ENCODE measurements at regions not wholly inside any gene's neighbourhood (a gene's known extent, or its start where the extent isn't known, plus 50 kb on each side); places are given as distances from the start of the nearest gene placed in this dataset.
A peak's percentile ranks its signal among the peaks of the same experiment; 100 is the strongest.
"Not testable (repeated sequence)": the region's sequence is repeated elsewhere in the genome, so short reads cannot be mapped to it uniquely, and the experiment has no call there.

DNA sequence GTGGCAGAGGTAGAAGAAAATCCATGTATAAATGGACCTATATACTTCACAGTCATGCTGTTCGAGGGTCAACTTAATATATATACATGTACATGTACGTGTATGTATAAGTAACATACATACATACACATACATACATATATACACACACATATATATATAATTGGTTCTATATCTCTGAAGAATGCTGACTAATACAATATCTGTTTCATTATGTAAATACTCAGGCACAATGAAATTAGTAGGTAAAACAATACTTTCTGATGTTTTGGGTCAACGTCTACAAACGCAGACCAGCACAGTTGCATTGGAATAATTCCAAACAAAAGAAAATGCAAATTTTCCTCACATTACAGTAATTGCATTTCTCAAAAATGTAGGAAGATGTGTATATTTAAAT, 202.7 kb upstream of the DAAM1 start:
- DNase-seq, result no peak

DNA sequence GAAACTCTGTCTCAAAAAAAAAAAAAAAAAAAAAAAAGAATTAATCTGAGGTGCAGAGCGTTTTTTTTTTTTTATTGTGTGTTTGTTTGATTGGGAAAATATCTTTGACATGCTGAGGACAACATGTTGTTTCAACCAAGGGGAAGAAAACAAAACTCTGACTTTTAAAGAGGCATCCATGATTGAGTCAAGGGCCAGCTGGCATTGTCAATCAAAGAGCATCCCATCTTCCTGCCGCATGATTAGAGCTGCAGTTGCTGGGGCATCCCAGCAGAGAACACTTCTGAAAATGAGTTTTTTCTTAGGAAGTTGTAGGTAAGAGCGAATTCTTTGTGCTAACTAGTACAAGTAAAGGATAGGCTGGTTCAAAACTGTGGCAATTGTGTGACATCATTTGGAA, 200.9 kb upstream of the DAAM1 start:
- DNase-seq, result no peak

DNA sequence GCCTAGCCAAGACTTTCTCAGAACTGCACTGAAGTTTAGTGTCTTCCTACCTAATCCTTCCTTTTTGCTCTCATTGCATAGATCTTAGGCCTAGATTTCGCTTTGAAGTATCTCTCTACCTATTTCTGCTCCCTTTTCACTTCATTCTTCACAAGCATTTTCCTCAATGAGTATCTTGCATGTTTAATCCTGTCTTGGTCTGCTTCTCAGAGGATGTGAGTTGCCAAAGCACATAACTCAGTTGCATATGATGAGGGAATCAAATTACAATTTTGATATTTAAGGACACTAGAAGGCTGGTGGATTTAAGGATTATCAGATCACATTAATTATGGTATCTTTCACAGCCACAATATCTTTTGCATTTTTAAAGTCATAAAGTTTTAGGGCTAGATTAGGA, 195.5 kb upstream of the DAAM1 start:
- DNase-seq, result no peak

DNA sequence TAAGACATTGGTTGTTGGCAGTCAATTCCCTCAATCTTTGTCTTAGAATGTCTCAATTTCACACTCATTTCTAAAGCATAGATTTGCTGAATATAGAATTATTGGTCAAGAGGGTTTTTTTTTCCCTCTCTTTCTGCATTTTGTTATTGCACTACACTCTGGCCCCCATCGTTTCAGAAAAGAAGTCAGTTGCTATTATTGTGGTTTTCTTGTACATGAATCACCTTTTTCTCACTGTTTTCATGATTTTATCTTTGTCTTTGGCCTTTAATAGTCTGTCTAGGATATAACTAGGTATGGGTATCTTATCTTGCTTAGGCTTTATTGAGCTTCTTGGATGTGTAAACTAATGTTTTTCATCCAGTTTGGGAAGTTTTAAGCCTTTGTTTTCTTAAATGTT, 194.3 kb upstream of the DAAM1 start:
- no peak for DNase-seq

DNA sequence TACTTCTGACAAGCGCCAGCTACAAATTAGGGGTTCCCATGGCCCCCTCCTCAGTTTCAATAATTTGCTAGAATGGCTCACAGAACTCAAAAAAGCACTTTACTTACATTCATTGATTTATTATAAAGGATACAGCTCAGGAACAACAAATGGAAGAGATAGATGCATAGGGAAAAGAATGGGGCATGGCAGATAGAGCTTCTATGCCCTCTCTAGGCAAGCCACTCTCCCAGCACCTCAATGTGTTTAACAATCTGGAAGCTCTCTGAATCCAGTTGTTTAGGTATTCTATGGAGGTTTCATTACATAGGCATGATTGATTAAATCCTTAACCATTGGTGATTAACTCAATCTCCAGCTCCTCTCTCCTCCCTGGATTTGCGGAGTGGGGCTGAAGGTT, 184.5 kb upstream of the DAAM1 start:
- DNase-seq, result no peak

DNA sequence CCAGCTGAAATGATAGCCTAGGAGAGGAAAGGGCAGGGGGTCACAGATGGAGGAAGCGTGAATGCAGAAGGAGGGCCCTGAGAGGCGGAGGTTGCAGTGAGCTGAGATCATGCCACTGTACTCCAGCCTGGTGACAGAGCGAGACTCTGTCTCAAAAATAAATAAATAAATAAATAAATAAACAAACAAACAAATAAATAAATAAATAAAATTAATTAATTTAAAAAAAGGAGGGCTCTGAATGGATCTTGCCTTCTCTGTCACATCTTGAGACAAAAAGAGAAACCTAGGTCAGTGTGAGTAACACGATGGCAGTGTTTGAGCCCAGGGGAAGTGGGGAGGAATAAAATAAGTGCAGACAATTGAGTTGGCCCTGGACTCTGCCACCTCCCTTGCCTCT, 182.3 kb upstream of the DAAM1 start:
- DNase-seq, result not testable (repeated sequence)

DNA sequence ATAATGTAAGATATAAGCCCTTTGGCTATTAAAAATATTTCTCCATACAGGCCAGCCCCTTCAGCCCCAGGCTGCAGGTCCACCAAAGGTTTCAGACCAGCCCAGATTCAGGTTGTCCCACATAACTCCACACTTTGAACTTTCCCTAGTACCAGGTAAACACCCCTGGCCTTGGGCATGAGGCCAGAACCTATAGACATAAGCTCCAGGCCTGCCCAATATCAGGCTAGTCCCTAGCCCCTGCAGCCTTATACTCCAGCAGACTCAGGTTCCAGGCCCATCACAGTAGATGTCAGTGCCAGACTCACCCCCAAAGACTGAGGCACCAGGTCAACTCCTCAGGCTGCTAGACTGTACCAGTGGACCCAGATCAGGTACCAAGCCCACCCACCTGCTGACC, 178.5 kb upstream of the DAAM1 start:
- no peak for DNase-seq

DNA sequence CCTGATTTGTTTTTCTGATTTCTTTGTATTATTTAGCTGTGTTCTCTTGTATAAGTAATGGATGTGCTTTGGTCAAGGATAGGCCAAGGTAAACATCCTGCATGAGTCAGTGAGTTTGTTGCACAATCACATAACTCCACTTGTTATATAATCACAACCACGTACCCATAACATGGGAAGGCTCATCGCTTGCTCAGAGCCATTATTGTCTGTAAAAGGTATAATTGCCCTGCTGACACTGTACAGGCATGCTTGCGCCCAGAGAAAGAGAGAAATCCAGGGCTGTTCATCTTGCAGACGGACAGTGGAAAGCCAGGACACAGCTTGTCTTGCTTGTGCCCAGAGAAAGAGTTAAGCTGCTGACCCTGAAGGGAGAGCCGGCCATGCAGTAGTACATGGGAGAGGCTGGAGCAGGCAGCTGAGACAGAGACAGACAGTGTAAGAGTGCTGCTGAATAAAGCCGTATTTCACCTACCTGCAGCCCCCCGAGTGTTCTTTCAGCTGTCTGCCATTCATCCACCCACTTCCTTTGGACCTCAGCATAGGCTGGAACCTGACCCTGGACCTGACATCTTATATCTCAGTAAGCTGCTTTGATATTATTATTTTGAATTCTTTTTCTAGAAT, 174.7 kb upstream of the DAAM1 start:
- no peak for DNase-seq

DNA sequence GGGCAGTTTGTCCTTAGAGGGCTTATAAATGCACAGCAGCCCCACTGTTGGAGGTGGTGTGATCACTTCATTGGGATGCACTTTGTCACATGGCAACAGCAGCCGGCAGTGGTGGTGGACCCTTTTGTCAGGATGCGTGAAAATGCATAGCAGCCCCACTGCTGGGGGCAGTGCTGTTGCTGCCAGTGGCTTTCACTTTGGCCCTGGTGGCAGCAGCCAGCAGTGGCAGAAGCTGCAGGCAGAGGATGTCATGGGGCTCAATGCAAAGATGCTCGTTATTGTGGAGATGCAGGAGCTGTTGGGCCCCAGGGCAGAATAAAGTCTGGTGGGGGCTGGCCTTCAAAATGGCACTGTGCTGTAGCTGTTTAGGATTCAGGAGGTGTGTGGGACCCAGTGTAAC, 173.0 kb upstream of the DAAM1 start:
- no peak for DNase-seq

DNA sequence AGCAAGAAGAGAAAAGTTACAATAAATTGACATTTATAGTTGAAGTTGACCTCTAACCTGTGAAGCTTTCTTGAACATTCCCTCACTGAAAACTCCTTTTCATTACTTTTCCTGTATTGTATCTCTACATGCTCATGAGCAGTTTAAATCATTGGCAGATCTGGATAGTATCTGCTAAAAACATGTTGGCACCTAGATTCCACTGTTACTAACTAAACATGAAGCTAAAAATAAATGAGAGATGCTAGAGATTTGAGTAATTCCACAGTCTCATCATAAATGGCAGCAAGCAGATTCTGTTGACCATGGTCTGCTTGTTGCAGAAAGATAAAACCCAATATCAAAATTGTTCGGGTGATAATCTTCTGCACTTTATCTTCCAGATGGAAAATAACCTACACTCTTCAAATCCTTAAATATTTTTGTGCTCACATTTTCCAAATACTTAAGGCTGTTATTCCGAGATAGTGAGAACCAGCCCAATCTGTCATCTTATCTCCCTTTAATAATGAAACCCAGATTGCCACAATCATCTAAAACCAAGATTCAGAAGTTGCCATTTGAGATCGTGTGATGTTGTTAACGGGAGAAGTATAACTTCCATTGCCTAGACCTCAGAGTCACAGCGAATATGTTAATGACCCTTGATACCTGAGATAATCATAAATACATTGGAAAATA, 171.0 kb upstream of the DAAM1 start:
- DNase-seq, result no peak

DNA sequence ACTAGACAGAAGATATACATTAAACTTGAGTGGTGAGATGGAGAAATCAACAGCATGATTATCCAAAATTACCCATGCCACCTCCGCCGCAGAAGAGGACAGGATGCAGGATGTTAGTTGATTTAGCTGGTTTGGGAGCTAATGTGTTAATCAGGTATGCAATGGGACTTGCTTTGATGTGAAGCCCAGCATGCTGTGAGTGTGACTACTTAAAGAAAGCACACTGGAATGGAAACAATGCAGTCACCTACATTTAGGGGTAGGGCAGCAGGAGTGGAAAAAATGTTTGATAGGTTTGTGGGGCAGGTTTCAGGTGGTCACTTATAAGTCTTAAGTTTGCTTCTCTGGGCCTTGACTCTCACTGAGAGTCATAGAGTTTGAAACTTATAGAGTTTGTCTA, 170.0 kb upstream of the DAAM1 start:
- DNase-seq, result no peak

DNA sequence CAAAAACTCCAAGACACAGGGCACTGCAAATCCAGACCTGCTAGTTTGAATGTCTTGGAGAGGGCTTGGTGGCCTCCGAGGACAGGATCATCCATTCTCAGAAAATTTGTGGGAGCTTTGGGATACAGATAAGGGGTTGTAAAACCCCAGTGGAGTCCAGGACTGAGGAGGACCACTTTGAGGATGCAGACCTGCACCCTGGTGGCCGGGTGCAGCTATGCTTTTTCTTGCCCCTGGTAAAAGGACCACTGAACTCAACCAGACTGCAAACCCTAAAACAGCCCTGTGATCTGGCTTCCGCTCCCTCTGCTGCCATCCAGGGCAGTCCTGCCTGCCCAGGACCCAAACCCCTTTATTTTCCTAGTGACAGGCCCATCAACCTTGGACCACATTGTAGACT, 169.5 kb upstream of the DAAM1 start:
- DNase-seq, result no peak

DNA sequence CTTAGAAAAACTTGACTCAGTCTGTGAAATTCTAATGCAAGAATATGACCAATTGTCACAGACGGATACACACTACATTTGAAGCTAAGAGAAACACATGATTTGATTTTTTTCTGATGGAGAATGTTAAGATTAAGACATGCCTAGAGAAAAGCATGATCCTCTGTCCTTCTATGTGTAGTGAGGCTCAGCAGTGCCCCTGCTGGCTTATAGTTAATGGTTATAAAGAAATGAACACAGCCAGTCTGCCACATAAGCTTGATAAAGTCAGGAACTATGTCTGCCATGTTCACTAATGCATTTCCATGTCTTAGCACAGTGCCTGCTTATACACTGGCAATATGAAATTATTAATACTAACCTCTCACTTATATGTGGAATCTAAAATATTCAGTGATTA, 168.1 kb upstream of the DAAM1 start:
- DNase-seq, result no peak

DNA sequence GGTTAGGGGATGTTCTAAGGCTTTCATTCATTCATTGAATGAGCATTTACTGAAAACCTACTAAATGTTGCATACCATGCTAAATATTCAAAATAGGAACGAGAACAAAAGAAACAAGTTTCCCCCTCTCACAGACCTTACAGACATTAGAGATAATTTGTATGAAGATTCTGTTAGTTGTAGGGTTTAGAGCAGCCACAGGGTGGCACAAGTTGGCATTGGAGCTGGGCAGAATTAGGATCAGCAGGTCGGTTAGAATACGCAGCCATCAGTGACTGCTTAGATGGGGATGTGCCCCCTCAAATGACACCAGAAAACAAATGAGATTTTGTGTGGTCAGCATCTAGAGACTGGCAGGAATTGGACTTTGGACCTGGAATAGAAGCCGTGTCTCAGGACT, 166.3 kb upstream of the DAAM1 start:
- no peak for DNase-seq

DNA sequence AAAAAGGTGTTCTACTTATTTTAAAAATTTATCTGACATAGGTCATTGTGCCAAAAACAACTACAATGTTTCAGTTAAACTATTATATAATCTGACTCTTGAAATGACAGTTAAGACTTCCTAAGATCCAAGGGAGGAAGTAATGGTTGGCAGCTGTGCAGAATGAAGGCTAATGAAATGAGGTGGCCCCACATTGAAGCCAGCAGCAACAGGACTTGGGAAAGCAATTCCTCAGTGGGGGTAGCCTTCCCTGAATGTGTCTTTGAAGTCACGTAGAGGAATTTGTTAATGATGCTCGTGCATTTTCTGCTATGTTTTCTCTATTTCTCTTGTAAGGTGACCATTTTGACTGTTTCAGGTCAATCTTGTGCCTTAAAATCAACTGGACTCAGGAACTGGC, 162.4 kb upstream of the DAAM1 start:
- no peak for DNase-seq

DNA sequence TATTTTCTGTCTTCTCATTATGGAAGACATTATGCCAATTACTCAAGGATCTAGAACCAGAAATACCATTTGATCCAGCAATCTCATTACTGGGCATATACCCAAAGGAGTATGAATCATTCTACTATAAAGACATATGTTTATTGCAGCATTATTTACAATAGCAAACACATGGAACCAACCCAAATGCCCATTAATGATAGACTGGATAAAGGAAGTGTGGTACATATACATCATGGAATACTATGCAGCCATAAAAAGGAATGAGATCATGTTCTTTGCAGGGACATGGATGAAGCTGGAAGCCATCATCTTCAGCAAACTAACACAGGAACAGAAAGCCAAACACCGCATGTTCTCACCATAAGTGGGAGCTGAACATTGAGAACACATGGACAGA, 161.8 kb upstream of the DAAM1 start:
- not testable (repeated sequence) for DNase-seq

DNA sequence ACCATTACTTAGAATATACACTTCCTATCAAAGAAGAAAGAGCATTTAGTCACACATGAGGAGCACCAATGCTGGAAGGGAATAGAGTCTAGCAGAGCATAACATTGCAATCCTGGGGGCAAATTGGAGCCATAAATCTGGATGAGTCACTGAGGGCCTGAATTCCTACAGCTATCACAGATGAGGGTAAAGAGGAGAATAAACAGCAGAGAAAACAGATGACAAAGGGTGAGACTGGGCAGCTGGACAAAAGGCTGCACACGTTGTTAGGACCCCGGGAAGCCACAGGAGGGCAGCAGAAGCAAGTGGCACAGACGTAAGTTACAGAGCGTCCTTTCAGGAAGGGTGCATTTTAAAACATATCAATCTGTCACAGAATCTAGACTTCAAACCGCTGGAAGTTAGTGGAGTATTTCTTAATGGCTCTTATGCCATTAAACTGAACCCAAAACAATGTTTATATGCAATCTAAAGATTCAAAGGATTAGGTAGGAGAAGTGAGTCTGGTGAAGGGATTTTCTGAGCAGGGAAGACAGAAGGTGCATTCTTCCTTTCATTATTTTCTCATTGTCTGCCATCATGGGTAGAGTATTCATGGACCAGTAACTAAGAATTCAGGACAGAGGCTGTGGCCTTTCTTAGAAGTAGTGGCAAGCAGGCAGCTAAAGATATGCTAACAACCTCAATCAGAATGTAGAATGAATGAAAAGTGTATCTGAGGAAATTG, 159.8 kb upstream of the DAAM1 start:
- peak in 40 of 51 donors; percentile 1 to 65 (median 24) for DNase-seq

DNA sequence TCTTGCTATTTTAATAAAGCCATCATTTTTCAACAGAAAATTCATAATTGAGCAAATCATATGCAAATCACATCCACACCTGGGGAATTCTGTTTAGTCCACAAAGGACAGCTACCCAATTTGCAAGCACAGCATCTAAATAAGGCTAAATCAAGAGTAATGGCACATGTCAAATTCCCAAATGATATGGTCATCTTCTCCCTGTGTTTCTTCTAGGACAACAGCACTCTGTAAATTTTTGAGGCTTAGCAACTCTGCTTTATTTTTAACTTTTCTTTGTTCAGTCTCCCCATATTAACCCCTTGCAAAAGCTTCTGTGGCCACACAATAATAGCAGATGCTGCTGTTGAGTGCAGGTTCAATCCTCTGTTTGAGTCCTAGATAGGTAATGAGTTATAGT, 155.6 kb upstream of the DAAM1 start:
- no peak for DNase-seq

DNA sequence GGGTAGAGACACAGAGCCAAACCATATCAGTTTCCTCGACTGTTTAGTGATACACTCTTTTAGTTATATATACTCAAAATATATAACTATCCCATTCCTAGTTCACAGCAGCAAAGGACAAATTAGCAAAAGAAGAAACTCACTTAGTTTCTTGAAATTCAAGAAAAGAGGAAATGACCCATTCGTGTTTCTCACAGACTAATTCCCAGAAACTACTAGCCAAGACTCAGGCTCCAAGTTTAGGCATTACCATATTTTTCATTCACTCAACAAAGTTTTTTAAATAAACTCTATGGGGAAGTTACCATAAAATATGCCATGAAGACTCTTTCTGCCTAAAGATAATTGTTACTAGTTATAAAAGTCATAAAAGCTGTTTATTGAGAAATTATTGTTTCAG, 152.3 kb upstream of the DAAM1 start:
- DNase-seq, result no peak

DNA sequence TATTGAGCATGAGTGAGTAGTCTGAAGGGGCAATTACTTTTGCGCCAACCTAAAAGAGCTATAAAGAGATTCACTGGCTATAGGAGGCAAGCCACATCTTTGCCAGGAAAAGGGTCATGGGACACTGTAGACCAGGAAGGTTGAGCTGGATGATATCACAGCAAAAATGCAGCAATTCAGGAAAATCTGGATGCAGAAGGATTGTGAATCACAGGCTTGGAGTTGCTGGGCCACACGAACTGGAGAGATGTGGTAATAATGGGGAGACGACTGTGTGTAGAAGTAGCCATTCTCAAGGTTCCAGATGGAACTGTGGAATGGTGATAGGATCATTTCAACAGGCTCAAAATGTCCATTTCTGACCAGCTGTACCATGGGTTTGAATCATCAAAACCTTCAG, 151.4 kb upstream of the DAAM1 start:
- DNase-seq, result no peak

DNA sequence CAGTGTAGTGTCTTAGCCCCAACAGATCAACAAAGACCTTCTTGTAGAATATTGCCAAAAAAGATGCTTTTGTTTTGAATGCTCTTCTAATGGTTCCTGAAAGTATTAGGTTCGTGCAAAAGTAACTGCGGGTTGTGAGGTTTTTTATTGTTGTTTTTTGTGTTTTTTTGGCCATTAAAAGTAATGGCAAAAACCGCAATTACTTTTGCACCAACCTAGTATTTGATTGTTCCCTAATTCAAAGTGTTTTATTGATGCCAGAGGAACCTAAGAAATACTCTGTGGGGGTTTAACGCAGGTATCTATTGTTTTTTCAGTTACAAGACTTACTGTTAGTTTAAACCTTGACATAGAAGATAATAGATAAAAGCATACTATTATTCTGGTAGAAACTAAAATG, 150.8 kb upstream of the DAAM1 start:
- DNase-seq, result no peak

DNA sequence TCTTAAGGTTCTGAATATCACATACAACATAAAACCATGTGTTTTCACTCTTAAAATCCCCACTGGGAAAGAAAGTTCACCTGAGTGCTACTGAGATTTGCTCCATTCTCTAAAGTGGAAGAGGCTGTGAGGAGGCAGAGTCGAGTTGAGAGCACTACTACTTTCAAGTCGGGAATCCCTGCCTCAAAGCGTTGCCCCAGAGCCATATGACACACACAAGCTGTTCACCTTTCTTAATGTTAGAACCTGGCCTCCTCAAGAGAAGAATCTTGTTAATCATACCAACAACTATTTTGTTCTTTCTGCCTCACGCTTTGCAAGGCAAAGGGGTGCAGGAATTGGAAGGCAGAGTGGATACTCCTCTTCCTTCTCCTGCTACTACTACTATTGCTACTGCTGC, 149.7 kb upstream of the DAAM1 start:
- DNase-seq, result no peak

DNA sequence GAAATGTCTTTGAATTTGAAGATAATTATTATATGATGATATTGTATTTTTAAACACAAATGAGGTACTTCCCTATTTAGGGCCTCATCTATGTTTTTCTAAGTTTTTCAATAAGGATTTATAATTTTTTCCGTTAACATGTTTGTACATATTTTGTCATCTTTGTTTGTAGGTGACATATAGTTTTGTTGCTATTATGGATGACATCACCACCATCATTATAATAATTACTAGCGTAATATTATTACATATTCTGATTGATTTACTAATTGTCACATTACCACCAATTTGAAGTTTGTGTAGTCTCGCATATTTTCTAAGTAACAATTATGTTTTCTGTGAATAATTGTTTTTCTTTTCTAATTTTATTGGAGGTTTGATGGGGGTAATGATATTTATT, 147.2 kb upstream of the DAAM1 start:
- DNase-seq, result no peak

Measured in hypothalamus (tissue), 51 donors.